GM12878 (cell line): ENCODE measurements at regions not wholly inside any gene's neighbourhood (a gene's known extent, or its start where the extent isn't known, plus 50 kb on each side); places are given as distances from the start of the nearest gene placed in this dataset.

Source experiments
- ATAC-seq: fragments of 200-7000 bp; cut with Tn5 transposase; 3 replicates; pipeline ENCODE4 v1.9.1; 2020; ENCODE audit warnings: mild to moderate bottlenecking, moderate library complexity
- BruUV-seq: library from RNA; stranded (reverse); fragments of 400-500 nt; replicated peaks from 2 replicates; lab custom pipeline; 2021; lab: Mats Ljungman, UMichigan
- CTCF ChIA-PET: fragments of 300-600 bp; sonication (Branson Sonifier 250); formaldehyde crosslinking; extraction: SDS; loops from one replicate; lab custom pipeline; 2021; ENCODE audit warnings: inconsistent platforms; lab: Yijun Ruan, JAX
- POLR2A ChIA-PET: fragments of 350-600 bp; formaldehyde crosslinking; extraction: SDS; loops from one replicate; lab custom pipeline; 2021; ENCODE audit warnings: inconsistent platforms; lab: Charles Lee
- RAD21 ChIA-PET: fragments of 300-600 bp; sonication (Branson Sonifier 250); formaldehyde crosslinking; loops from one replicate; lab custom pipeline; 2023; ENCODE audit warnings: antibody characterized with exemption; ENCODE audit not compliant: unreplicated experiment; lab: Charles Lee
- SMC1A ChIA-PET: fragments of 300-600 bp; sonication (Branson Sonifier 250); formaldehyde crosslinking; loops from one replicate; lab custom pipeline; 2023; ENCODE audit not compliant: unreplicated experiment, uncharacterized antibody; lab: Charles Lee
- DNase-seq: peaks from one replicate; pipeline ENCODE4 v3.0.0-alpha.2; 2011; ENCODE audit warnings: low read depth, low spot score
- FAIRE-seq: peaks from 3 replicates; lab custom pipeline; 2011; peaks lifted over from hg19 to GRCh38; lab: Jason Lieb, UNC
- H2AFZ ChIP-seq: 2 replicates; pipeline ENCODE4 v1.6.0; 2011; ENCODE audit warnings: low read depth, low read length, control low read depth; ENCODE audit not compliant: control insufficient read depth
- H3K27ac ChIP-seq: 2 replicates; pipeline ENCODE4 v1.5.1; 2011; ENCODE audit warnings: control low read depth; ENCODE audit not compliant: control insufficient read depth, insufficient read depth
- H3K27me3 ChIP-seq, 2 experiments: replicated peaks in 1 of 2; 2 replicates each; pipeline versions ENCODE4 v1.6.0 to v1.6.1; 2011; ENCODE audit warnings: low read length in 1 of 2; ENCODE audit not compliant: control insufficient read depth in 2 of 2, insufficient read depth in 2 of 2
- H3K36me3 ChIP-seq, 2 experiments: 2 replicates each; pipeline ENCODE4 v1.5.1; 2011; ENCODE audit warnings: low read length in 1 of 2; ENCODE audit not compliant: control insufficient read depth in 2 of 2, insufficient read depth in 2 of 2
- H3K4me1 ChIP-seq: 2 replicates; pipeline ENCODE4 v1.6.1; 2011; ENCODE audit warnings: mild to moderate bottlenecking, low read length, moderate library complexity, mixed read lengths; ENCODE audit not compliant: control insufficient read depth, insufficient read depth
- H3K4me2 ChIP-seq: 2 replicates; pipeline ENCODE4 v1.6.0; 2011; ENCODE audit warnings: control low read depth; ENCODE audit not compliant: control insufficient read depth, insufficient read depth
- H3K4me3 ChIP-seq: fragments of 200-600 bp; sonication (generic); 2 replicates; pipeline ENCODE4 v1.5.1; 2016
- H3K79me2 ChIP-seq: 2 replicates; pipeline ENCODE4 v1.6.0; 2011; ENCODE audit warnings: low read length; ENCODE audit not compliant: control insufficient read depth, insufficient read depth
- H3K9ac ChIP-seq: 2 replicates; pipeline ENCODE4 v1.8.0; 2011; ENCODE audit warnings: low read length, control low read depth, mixed read lengths; ENCODE audit not compliant: control insufficient read depth, insufficient read depth
- H3K9me3 ChIP-seq: replicated peaks from 3 replicates; pipeline ENCODE4 v1.5.1; 2011; ENCODE audit warnings: mild to moderate bottlenecking, low read length; ENCODE audit not compliant: control insufficient read depth, insufficient read depth
- H4K20me1 ChIP-seq: 2 replicates; pipeline ENCODE4 v1.6.0; 2011; ENCODE audit not compliant: control insufficient read depth, insufficient read depth
- BMI1 ChIP-seq: fragments of 450-650 bp; IDR thresholded peaks from 2 replicates; pipeline ENCODE4 v1.6.1; 2016; ENCODE audit warnings: mild to moderate bottlenecking, moderate library complexity, borderline replicate concordance
- CEBPZ ChIP-seq: fragments of 150-350 bp; IDR thresholded peaks from 2 replicates; pipeline ENCODE4 v1.6.1; 2016; ENCODE audit warnings: low read depth, low read length
- CHD4 ChIP-seq: fragments of 200-600 bp; sonication (generic); IDR thresholded peaks from 2 replicates; pipeline ENCODE4 v1.6.1; 2016; ENCODE audit warnings: mild to moderate bottlenecking
- FOXK2 ChIP-seq: fragments of 450-650 bp; IDR thresholded peaks from 2 replicates; pipeline ENCODE4 v1.6.1; 2017; ENCODE audit warnings: mild to moderate bottlenecking, moderate library complexity
- HDAC2 ChIP-seq: fragments of 200-600 bp; sonication (generic); IDR thresholded peaks from 2 replicates; pipeline ENCODE4 v1.6.1; 2017
- IKZF2 ChIP-seq, 2 experiments: fragments of 450-650 bp; IDR thresholded peaks; 2 replicates each; pipeline ENCODE4 v1.6.1; 2017; ENCODE audit warnings: mild to moderate bottlenecking in 2 of 2, moderate library complexity in 2 of 2
- KDM1A ChIP-seq: fragments of 200-600 bp; sonication (generic); IDR thresholded peaks from 2 replicates; pipeline ENCODE4 v1.6.1; 2016; ENCODE audit warnings: borderline replicate concordance
- NR2F1 ChIP-seq: fragments of 450-650 bp; conservative IDR thresholded peaks from 2 replicates; pipeline ENCODE4 v1.6.1; 2017; ENCODE audit warnings: mild to moderate bottlenecking
- RCOR1 ChIP-seq: conservative IDR thresholded peaks from 2 replicates; pipeline ENCODE4 v1.6.1; 2012; ENCODE audit warnings: low read depth, low read length, improper control_type of control experiment
- WGBS: methylation state at CpG from one replicate; pipeline ENCODE4 v1.1.6; 2016; ENCODE audit warnings: low lambda C conversion rate; ENCODE audit not compliant: insufficient replicate concordance, insufficient coverage; ENCODE audit errors: missing lambda C conversion rate; 5-methylcytosine and 5-hydroxymethylcytosine counted together
- in situ Hi-C: fragments of 300-500 bp; cut with MboI; formaldehyde crosslinking; loops from 9 replicates; pipeline ENCODE4 v1.14.3; 2018; ENCODE audit warnings: mixed read lengths
- intact Hi-C: fragments of 100-400 bp; cut with micrococcal nuclease; formaldehyde crosslinking; loops from one replicate; pipeline ENCODE4 v1.14.2; 2022; ENCODE audit not compliant: unreplicated experiment
- TF ChIP-seq, protein P1 (sequence below): fragments of 450-650 bp; conservative IDR thresholded peaks from 2 replicates; pipeline ENCODE4 v1.6.1; 2017; ENCODE audit warnings: mild to moderate bottlenecking, moderate library complexity

DNA sequence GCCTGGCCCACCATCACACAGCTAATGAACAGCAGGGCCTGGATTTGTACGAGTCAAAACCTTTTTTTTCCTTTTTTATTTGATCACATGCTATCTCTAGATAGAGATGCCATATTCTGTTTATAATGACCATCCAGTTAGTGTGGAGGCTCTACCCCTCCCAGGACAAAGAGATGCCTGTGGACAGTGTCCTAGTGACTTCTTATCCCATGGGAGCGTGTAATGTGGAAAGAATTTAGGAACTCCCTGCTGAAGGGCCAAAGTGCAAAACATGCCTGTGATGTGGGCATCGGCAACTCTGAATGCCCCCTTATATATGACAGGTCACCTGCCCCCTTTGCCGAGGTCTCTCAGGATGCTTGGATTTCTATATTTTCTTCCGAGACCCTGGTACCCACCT lies 292.2 kb downstream of the RRAGC start:
- Histone ChIP-seq H3K4me3 (no peak overlapping the region), H3K9ac (no peak overlapping the region), H4K20me1 (no peaks in the 10 kb centered on the region), H3K27me3 (no peaks in the 10 kb centered on the region; a peak in 1 of 4 replicates), H3K27ac (no peak overlapping the region), H3K9me3 (no peaks in the 10 kb centered on the region), H2AFZ (no peak overlapping the region)
- ChIA-PET CTCF (interaction anchor here (0.9 kb wide), 1 partner anchor 38 kb away, joined by 3 read pairs; no protein-coding TSS in a partner anchor), SMC1A (interaction anchor here (0.6 kb wide), 2 partner anchors 202 to 787 kb away, joined by 3 to 4 read pairs; no protein-coding TSS in a partner anchor)
- BruUV-seq, result no TSS peak
- ATAC-seq (no peak), DNase-seq (no peak)
- no peak for TF ChIP-seq IKZF2 (IDR thresholded peaks at IDR 0.05)
- TF ChIP-seq KDM1A, result no peak
- no peak for TF ChIP-seq RCOR1
- no peak for TF ChIP-seq BMI1
- TF ChIP-seq CHD4, result no peak
- TF ChIP-seq, protein P1, sequence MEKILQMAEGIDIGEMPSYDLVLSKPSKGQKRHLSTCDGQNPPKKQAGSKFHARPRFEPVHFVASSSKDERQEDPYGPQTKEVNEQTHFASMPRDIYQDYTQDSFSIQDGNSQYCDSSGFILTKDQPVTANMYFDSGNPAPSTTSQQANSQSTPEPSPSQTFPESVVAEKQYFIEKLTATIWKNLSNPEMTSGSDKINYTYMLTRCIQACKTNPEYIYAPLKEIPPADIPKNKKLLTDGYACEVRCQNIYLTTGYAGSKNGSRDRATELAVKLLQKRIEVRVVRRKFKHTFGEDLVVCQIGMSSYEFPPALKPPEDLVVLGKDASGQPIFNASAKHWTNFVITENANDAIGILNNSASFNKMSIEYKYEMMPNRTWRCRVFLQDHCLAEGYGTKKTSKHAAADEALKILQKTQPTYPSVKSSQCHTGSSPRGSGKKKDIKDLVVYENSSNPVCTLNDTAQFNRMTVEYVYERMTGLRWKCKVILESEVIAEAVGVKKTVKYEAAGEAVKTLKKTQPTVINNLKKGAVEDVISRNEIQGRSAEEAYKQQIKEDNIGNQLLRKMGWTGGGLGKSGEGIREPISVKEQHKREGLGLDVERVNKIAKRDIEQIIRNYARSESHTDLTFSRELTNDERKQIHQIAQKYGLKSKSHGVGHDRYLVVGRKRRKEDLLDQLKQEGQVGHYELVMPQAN, result no peak
- no peak for TF ChIP-seq HDAC2
- no peak for TF ChIP-seq FOXK2
- TF ChIP-seq CEBPZ, result no peak
- no peak for TF ChIP-seq NR2F1
- TF ChIP-seq, all 136 proteins: peak for 0
- WGBS, result 68% methylated on average over 5 of the region's 5 CpGs
- no peaks in the 10 kb centered on the region for H3K36me3 ChIP-seq
- H3K4me2 ChIP-seq, result no peak overlapping the region
- H3K4me1 ChIP-seq, result peaks cover 8% of the 10 kb centered on the region
- POLR2A ChIA-PET, result no interaction called here
- no peaks in the 10 kb centered on the region for H3K79me2 ChIP-seq
- RAD21 ChIA-PET, result interaction anchor here (1.5 kb wide), 1 partner anchor 93 kb away, joined by 3 read pairs; no protein-coding TSS in a partner anchor
- intact Hi-C loops, result no loop called here
- in situ Hi-C loops, result no loop called here
- FAIRE-seq, result no peak
